H1 (cell line): ENCODE measurements at regions not wholly inside any gene's neighbourhood (a gene's known extent, or its start where the extent isn't known, plus 50 kb on each side); places are given as distances from the start of the nearest gene placed in this dataset.
A peak's percentile ranks its signal among the peaks of the same experiment; 100 is the strongest.

ENCODE experiments used
- BACH1 ChIP-seq: IDR thresholded peaks from 2 replicates; pipeline ENCODE4 v1.6.1; 2012; ENCODE audit warnings: low read length, improper control_type of control experiment
- CBX5 ChIP-seq: fragments of 300-800, 300-1000 bp; sonication (generic); IDR thresholded peaks from 2 replicates; pipeline ENCODE4 v1.7.1; 2016; ENCODE audit warnings: antibody characterized with exemption, low read length, low read depth
- CEBPB ChIP-seq: IDR thresholded peaks from 2 replicates; pipeline ENCODE4 v1.6.1; 2012; ENCODE audit warnings: low read depth, low read length
- CHD2 ChIP-seq: IDR thresholded peaks from 2 replicates; pipeline ENCODE4 v1.6.1; 2012; ENCODE audit warnings: low read length, improper control_type of control experiment
- FOSL1 ChIP-seq: IDR thresholded peaks from 2 replicates; pipeline ENCODE4 v1.6.1; 2011; ENCODE audit warnings: mild to moderate bottlenecking, low read depth, low read length, moderate library complexity; ENCODE audit not compliant: insufficient read depth
- GABPA ChIP-seq: IDR thresholded peaks from 2 replicates; pipeline ENCODE4 v1.6.1; 2011; ENCODE audit warnings: mild to moderate bottlenecking, low read length, moderate library complexity, borderline replicate concordance; ENCODE audit not compliant: insufficient read depth
- KDM5A ChIP-seq: fragments of 200-600 bp; IDR thresholded peaks from 2 replicates; pipeline ENCODE4 v1.7.1; 2012; ENCODE audit warnings: mild to moderate bottlenecking, low read length, inconsistent platforms, mixed read lengths
- SAP30 ChIP-seq: fragments of 300-600 bp; sonication (generic); IDR thresholded peaks from 2 replicates; pipeline ENCODE4 v1.7.1; 2012; ENCODE audit warnings: low read length, moderate library complexity, mild to moderate bottlenecking, inconsistent platforms; ENCODE audit not compliant: insufficient read depth, insufficient replicate concordance
- SP1 ChIP-seq: IDR thresholded peaks from 2 replicates; pipeline ENCODE4 v1.6.1; 2011; ENCODE audit warnings: low read depth, low read length
- TF ChIP-seq, protein P1 (sequence below): IDR thresholded peaks from 2 replicates; pipeline ENCODE4 v1.6.1; 2012; ENCODE audit warnings: inconsistent platforms

DNA sequence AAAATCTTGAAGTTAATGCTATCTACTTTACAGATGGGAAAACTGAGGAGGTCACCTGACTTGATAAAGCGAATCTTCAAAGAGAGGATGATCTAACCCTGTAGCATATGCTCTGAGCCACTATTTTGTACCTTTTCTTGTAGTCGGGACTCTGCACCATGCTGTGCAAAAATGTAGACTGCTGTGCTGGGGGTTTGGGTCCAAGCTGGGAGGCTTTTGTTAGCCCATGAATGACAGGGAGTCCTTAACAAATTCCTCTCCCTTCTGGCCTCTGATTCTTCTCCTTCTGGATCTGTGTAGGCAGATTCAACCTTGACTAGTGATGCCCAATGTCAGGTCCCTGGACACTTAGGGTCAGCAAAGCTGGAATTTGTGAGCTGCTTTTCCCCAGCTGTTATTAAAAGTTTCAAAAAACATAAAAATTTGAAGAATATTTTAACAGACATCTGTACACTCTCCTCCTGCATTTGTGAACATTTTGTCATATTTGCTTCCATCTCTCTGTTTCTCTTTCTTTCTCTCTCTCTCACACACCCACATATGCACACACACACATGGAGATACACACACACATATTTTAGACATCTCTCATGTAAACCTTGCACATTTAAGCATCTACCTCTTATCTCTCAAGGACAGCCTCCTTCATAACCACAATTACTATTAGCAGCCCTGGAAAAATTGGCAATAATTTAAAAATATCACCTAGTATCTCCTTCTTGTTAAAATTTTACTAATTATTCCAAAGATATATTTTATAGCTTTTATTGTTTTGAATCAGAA is 335.0 kb upstream of the TRIB2 start (continued):
- TF ChIP-seq, protein P1, sequence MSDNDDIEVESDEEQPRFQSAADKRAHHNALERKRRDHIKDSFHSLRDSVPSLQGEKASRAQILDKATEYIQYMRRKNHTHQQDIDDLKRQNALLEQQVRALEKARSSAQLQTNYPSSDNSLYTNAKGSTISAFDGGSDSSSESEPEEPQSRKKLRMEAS = 0 out of 2 replicates have a peak, but pooled peaks have one; percentile 11
- TF ChIP-seq CHD2 = no peak
- TF ChIP-seq KDM5A = no peak
- TF ChIP-seq GABPA = no peak
- no peak for TF ChIP-seq CEBPB
- TF ChIP-seq SP1 = peak; percentile 28; the same call in 1 of the 2 replicates
- no peak for TF ChIP-seq CBX5
- TF ChIP-seq SAP30 = no peak
- TF ChIP-seq FOSL1 = no peak
- TF ChIP-seq BACH1 = no peak
